ENCODE measurements at regions not wholly inside any gene's neighbourhood (a gene's known extent, or its start where the extent isn't known, plus 50 kb on each side); places are given as distances from the start of the nearest gene placed in this dataset.
"Not testable (repeated sequence)": the region's sequence is repeated elsewhere in the genome, so short reads cannot be mapped to it uniquely, and the experiment has no call there.

DNA sequence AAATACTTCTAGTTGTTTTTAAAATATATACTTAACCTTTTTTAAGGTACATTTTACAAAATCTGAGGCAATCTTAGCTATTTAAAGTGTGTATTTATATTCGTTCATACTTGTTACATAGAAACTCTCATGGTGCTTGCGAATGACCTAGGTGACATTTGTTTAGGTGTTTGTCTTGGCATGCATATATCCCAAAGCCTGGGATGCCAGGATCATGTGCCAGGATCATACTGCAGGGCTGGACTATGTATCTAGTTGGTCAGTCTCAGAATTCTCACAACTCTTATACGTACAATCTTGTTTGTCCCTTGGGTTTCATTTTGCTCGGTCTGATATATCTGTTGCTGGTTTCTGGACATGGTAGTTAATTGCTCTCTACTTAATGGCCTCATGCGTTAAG lies 109.9 kb upstream of the WIPF3 start:
- H3K36me3 ChIP-seq (ENCODE audit: control insufficient read depth in 2 of 2, insufficient read depth in 2 of 2, low read length in 1 of 2); H3K27ac ChIP-seq (ENCODE audit: control insufficient read depth, insufficient read depth); H3K4me2 ChIP-seq (ENCODE audit: control insufficient read depth, insufficient read depth); CTCF ChIA-PET; ATAC-seq; H3K79me2 ChIP-seq (ENCODE audit: control insufficient read depth, insufficient read depth, low read length); in situ Hi-C loops (cut with MboI); H3K4me1 ChIP-seq (ENCODE audit: control insufficient read depth, insufficient read depth, low read length); H3K27me3 ChIP-seq (replicated peaks in 1 of 2; ENCODE audit: control insufficient read depth in 2 of 2, insufficient read depth in 2 of 2, low read length in 1 of 2); H4K20me1 ChIP-seq (ENCODE audit: control insufficient read depth, insufficient read depth); BruUV-seq (replicated peaks); DNase-seq (ENCODE audit: low read depth, low spot score); H3K9me3 ChIP-seq (replicated peaks; ENCODE audit: control insufficient read depth, insufficient read depth, low read length); H3K4me3 ChIP-seq; FAIRE-seq; intact Hi-C loops (cut with micrococcal nuclease; ENCODE audit: unreplicated experiment); POLR2A ChIA-PET; RAD21 ChIA-PET (ENCODE audit: unreplicated experiment); H2AFZ ChIP-seq (ENCODE audit: control insufficient read depth, low read depth, low read length); H3K9ac ChIP-seq (ENCODE audit: control insufficient read depth, insufficient read depth, low read length): not testable (repeated sequence)
- WGBS (ENCODE audit: insufficient coverage, insufficient replicate concordance, low lambda C conversion rate, missing lambda C conversion rate): 47% methylated on average over 5 of the region's 5 CpGs
- SMC1A ChIA-PET (ENCODE audit: uncharacterized antibody, unreplicated experiment): interaction anchor here (0.6 kb wide), 1 partner anchor 377 kb away, joined by 3 read pairs; no protein-coding TSS in a partner anchor

DNA sequence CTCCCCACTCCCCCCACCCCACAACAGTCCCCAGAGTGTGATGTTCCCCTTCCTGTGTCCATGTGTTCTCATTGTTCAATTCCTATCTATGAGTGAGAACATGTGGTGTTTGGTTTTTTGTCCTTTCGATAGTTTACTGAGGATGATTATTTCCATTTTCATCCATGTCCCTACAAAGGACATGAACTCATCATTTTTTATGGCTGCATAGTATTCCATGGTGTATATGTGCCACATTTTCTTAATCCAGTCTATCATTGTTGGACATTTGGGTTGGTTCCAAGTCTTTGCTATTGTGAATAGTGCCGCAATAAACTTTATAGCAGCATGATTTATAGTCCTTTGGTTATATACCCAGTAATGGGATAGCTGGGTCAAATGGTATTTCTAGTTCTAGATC lies 106.6 kb upstream of the WIPF3 start:
- H4K20me1 ChIP-seq (ENCODE audit: control insufficient read depth, insufficient read depth); H3K4me1 ChIP-seq (ENCODE audit: control insufficient read depth, insufficient read depth, low read length); H3K79me2 ChIP-seq (ENCODE audit: control insufficient read depth, insufficient read depth, low read length); ATAC-seq; DNase-seq (ENCODE audit: low read depth, low spot score); H3K27ac ChIP-seq (ENCODE audit: control insufficient read depth, insufficient read depth); POLR2A ChIA-PET; H2AFZ ChIP-seq (ENCODE audit: control insufficient read depth, low read depth, low read length); BruUV-seq (replicated peaks); H3K4me2 ChIP-seq (ENCODE audit: control insufficient read depth, insufficient read depth); RAD21 ChIA-PET (ENCODE audit: unreplicated experiment); H3K9ac ChIP-seq (ENCODE audit: control insufficient read depth, insufficient read depth, low read length); H3K36me3 ChIP-seq (ENCODE audit: control insufficient read depth in 2 of 2, insufficient read depth in 2 of 2, low read length in 1 of 2); SMC1A ChIA-PET (ENCODE audit: uncharacterized antibody, unreplicated experiment); H3K4me3 ChIP-seq; intact Hi-C loops (cut with micrococcal nuclease; ENCODE audit: unreplicated experiment); H3K9me3 ChIP-seq (replicated peaks; ENCODE audit: control insufficient read depth, insufficient read depth, low read length); in situ Hi-C loops (cut with MboI); H3K27me3 ChIP-seq (replicated peaks in 1 of 2; ENCODE audit: control insufficient read depth in 2 of 2, insufficient read depth in 2 of 2, low read length in 1 of 2); CTCF ChIA-PET; FAIRE-seq: not testable (repeated sequence)
- WGBS (ENCODE audit: insufficient coverage, insufficient replicate concordance, low lambda C conversion rate, missing lambda C conversion rate): 46% methylated on average over 2 of the region's 2 CpGs

DNA sequence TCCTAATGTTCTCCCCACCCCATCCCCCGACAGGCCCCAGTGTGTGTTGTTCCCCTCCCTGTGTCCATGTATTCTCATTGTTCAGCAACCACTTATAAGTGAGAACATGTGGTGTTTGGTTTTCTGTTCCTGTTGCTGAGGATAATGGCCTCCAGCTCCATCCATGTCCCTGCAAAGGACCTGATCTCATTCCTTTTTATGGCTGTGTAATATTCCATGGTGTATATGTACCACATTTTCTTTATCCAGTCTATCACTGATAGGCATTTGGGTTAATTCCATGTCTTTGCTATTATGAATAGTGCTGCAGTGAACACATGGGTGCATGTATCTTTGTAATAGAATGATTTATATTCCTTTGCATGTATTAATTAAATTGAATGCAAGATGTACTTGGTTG lies 104.8 kb upstream of the WIPF3 start:
- H3K9me3 ChIP-seq (replicated peaks; ENCODE audit: control insufficient read depth, insufficient read depth, low read length); H3K9ac ChIP-seq (ENCODE audit: control insufficient read depth, insufficient read depth, low read length); DNase-seq (ENCODE audit: low read depth, low spot score); H2AFZ ChIP-seq (ENCODE audit: control insufficient read depth, low read depth, low read length); H3K27me3 ChIP-seq (replicated peaks in 1 of 2; ENCODE audit: control insufficient read depth in 2 of 2, insufficient read depth in 2 of 2, low read length in 1 of 2); H3K36me3 ChIP-seq (ENCODE audit: control insufficient read depth in 2 of 2, insufficient read depth in 2 of 2, low read length in 1 of 2); SMC1A ChIA-PET (ENCODE audit: uncharacterized antibody, unreplicated experiment); FAIRE-seq; RAD21 ChIA-PET (ENCODE audit: unreplicated experiment); CTCF ChIA-PET; H3K4me1 ChIP-seq (ENCODE audit: control insufficient read depth, insufficient read depth, low read length); H3K4me2 ChIP-seq (ENCODE audit: control insufficient read depth, insufficient read depth); BruUV-seq (replicated peaks); H3K27ac ChIP-seq (ENCODE audit: control insufficient read depth, insufficient read depth); ATAC-seq; H3K4me3 ChIP-seq; in situ Hi-C loops (cut with MboI); H4K20me1 ChIP-seq (ENCODE audit: control insufficient read depth, insufficient read depth); H3K79me2 ChIP-seq (ENCODE audit: control insufficient read depth, insufficient read depth, low read length); intact Hi-C loops (cut with micrococcal nuclease; ENCODE audit: unreplicated experiment); POLR2A ChIA-PET: not testable (repeated sequence)
- 10% methylated on average over 1 of the region's 1 CpG for WGBS (ENCODE audit: insufficient coverage, insufficient replicate concordance, low lambda C conversion rate, missing lambda C conversion rate)

DNA sequence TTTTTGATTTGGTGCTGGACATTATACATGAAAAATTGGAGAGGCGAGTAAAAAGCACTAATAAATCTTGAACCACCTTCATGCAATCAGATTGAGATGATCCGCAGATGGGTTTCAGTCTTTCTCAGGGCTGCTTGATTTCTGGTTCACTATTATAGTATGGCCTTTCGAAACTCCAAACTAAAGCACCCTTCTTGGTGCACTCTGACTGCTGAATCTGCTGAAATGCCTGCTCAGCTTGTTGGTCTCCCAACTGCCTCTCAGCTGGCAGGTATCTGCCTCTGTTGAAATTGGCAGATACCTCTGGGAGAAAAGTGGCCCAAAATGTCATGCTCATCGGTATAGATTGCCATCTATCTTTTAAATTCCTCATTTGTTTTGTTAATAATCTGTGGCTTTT lies 102.5 kb upstream of the WIPF3 start:
- H3K36me3 ChIP-seq (ENCODE audit: control insufficient read depth in 2 of 2, insufficient read depth in 2 of 2, low read length in 1 of 2); FAIRE-seq; POLR2A ChIA-PET; SMC1A ChIA-PET (ENCODE audit: uncharacterized antibody, unreplicated experiment); H3K9me3 ChIP-seq (replicated peaks; ENCODE audit: control insufficient read depth, insufficient read depth, low read length); RAD21 ChIA-PET (ENCODE audit: unreplicated experiment); DNase-seq (ENCODE audit: low read depth, low spot score); H3K79me2 ChIP-seq (ENCODE audit: control insufficient read depth, insufficient read depth, low read length); H2AFZ ChIP-seq (ENCODE audit: control insufficient read depth, low read depth, low read length); CTCF ChIA-PET; H3K4me3 ChIP-seq; H3K4me1 ChIP-seq (ENCODE audit: control insufficient read depth, insufficient read depth, low read length); ATAC-seq; H3K4me2 ChIP-seq (ENCODE audit: control insufficient read depth, insufficient read depth); BruUV-seq (replicated peaks); H4K20me1 ChIP-seq (ENCODE audit: control insufficient read depth, insufficient read depth); H3K27ac ChIP-seq (ENCODE audit: control insufficient read depth, insufficient read depth); intact Hi-C loops (cut with micrococcal nuclease; ENCODE audit: unreplicated experiment); H3K27me3 ChIP-seq (replicated peaks in 1 of 2; ENCODE audit: control insufficient read depth in 2 of 2, insufficient read depth in 2 of 2, low read length in 1 of 2); in situ Hi-C loops (cut with MboI); H3K9ac ChIP-seq (ENCODE audit: control insufficient read depth, insufficient read depth, low read length): not testable (repeated sequence)
- 49% methylated on average over 4 of the region's 4 CpGs for WGBS (ENCODE audit: insufficient coverage, insufficient replicate concordance, low lambda C conversion rate, missing lambda C conversion rate)

Data from GM12878 (cell line).